Chondrocyte (in vitro differentiated cells): ENCODE measurements at regions not wholly inside any gene's neighbourhood (a gene's known extent, or its start where the extent isn't known, plus 50 kb on each side); places are given as distances from the start of the nearest gene placed in this dataset.
A peak's percentile ranks its signal among the peaks of the same experiment; 100 is the strongest.

ENCODE experiments used
- DNase-seq: peaks from one replicate; pipeline ENCODE4 v3.0.0; 2021; ENCODE audit warnings: mixed read lengths, low spot score
- H3K27ac Mint-ChIP-seq: one replicate; pipeline ENCODE4 v1.8.0; 2021; ENCODE audit warnings: mild to moderate bottlenecking, moderate library complexity, mixed read lengths; ENCODE audit not compliant: unreplicated experiment
- H3K27me3 Mint-ChIP-seq: 2 replicates; pipeline ENCODE4 v1.8.0; 2021; ENCODE audit warnings: low read depth, mixed read lengths
- H3K36me3 Mint-ChIP-seq: 2 replicates; pipeline ENCODE4 v1.8.0; 2021; ENCODE audit warnings: low read depth, mixed read lengths
- H3K4me1 Mint-ChIP-seq: 2 replicates; pipeline ENCODE4 v1.8.0; 2021; ENCODE audit warnings: low read depth, mild to moderate bottlenecking, mixed read lengths
- H3K4me3 Mint-ChIP-seq: one replicate; pipeline ENCODE4 v1.8.0; 2021; ENCODE audit warnings: mild to moderate bottlenecking, moderate library complexity, mixed read lengths; ENCODE audit not compliant: unreplicated experiment
- H3K9me3 Mint-ChIP-seq: 2 replicates; pipeline ENCODE4 v1.8.0; 2021; ENCODE audit warnings: low read depth, mixed read lengths
- TF ChIP-seq, protein P1 (sequence below): fragments of 200-600 bp; sonication (generic); IDR thresholded peaks from 2 replicates; pipeline ENCODE4 v1.5.0; 2021; ENCODE audit warnings: antibody characterized with exemption, mild to moderate bottlenecking, moderate library complexity

DNA sequence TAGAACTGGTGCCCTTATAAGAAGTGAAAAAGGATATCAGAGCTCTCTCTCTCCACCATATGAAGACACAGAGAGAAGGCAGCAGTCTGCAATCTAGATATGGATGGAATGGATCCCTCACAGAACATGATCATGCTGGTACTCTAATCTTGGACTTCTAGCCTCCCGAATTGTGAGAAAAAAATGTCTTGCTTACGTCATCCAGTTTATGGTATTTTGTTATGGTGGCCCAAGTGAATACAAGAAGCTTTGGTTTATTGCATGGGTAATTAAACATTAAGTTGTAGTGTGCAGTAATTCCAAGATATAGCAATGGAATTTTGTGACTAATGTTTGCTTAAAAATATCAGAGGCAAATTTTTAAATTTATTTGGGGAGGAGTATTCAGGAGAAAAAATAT, 1667.4 kb upstream of the SLC39A10 start:
- Mint-ChIP-seq H3K4me1 (peaks cover 10% of the 10 kb centered on the region), H3K4me3 (no peak overlapping the region), H3K36me3 (no peaks in the 10 kb centered on the region), H3K27ac (no peak overlapping the region), H3K27me3 (no peaks in the 10 kb centered on the region), H3K9me3 (no peaks in the 10 kb centered on the region)
- DNase-seq, result no peak
- TF ChIP-seq, protein P1, sequence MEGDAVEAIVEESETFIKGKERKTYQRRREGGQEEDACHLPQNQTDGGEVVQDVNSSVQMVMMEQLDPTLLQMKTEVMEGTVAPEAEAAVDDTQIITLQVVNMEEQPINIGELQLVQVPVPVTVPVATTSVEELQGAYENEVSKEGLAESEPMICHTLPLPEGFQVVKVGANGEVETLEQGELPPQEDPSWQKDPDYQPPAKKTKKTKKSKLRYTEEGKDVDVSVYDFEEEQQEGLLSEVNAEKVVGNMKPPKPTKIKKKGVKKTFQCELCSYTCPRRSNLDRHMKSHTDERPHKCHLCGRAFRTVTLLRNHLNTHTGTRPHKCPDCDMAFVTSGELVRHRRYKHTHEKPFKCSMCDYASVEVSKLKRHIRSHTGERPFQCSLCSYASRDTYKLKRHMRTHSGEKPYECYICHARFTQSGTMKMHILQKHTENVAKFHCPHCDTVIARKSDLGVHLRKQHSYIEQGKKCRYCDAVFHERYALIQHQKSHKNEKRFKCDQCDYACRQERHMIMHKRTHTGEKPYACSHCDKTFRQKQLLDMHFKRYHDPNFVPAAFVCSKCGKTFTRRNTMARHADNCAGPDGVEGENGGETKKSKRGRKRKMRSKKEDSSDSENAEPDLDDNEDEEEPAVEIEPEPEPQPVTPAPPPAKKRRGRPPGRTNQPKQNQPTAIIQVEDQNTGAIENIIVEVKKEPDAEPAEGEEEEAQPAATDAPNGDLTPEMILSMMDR, result no peak

DNA sequence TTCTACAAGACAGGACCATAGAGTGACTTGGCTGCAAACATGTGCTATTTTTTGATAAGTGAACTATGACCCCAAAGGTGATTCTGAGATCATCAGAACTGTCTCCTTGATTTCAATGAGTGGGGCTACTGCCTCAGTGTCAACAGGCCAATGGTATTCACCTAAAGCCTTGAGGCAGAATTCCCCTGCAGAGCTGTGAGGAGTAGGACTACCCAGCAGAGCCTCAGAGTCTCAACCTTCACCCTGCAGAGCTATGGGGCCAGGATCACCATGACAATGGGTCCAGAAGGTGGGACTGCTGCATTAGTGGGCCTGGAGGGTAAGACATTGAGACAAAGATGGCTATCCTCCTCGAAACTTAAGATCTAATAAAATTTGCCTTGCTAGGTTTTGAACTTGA, 1668.2 kb upstream of the SLC39A10 start:
- no peak overlapping the region for H3K27ac Mint-ChIP-seq
- H3K9me3 Mint-ChIP-seq, result no peaks in the 10 kb centered on the region
- no peaks in the 10 kb centered on the region for H3K36me3 Mint-ChIP-seq
- DNase-seq, result peak; percentile 18
- no peak overlapping the region for H3K4me3 Mint-ChIP-seq
- H3K4me1 Mint-ChIP-seq, result peaks cover 10% of the 10 kb centered on the region
- TF ChIP-seq, protein P1, result no peak
- no peaks in the 10 kb centered on the region for H3K27me3 Mint-ChIP-seq

DNA sequence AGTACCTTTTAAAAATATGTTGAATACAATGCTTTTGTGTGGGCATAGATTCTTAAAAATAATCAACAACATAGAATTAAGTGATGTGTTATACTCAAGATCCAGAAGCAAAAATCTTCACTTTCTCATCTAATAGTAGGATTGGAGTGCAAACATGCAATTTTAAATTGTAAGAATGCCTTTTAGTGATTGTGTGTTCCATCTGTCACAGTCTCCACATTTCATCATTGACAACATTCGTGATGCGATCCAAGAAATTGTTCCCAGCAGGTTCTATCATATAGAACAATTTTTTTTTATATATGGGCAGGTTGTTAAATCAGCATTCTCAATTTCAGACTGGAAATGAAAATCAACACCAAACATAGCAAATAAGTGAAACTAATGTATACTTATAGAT, 1671.8 kb upstream of the SLC39A10 start:
- H3K4me1 Mint-ChIP-seq, result peaks cover 10% of the 10 kb centered on the region
- H3K36me3 Mint-ChIP-seq, result no peaks in the 10 kb centered on the region
- no peak overlapping the region for H3K27ac Mint-ChIP-seq
- no peak for DNase-seq
- no peak overlapping the region for H3K4me3 Mint-ChIP-seq
- TF ChIP-seq, protein P1, result no peak
- no peaks in the 10 kb centered on the region for H3K27me3 Mint-ChIP-seq
- no peaks in the 10 kb centered on the region for H3K9me3 Mint-ChIP-seq

DNA sequence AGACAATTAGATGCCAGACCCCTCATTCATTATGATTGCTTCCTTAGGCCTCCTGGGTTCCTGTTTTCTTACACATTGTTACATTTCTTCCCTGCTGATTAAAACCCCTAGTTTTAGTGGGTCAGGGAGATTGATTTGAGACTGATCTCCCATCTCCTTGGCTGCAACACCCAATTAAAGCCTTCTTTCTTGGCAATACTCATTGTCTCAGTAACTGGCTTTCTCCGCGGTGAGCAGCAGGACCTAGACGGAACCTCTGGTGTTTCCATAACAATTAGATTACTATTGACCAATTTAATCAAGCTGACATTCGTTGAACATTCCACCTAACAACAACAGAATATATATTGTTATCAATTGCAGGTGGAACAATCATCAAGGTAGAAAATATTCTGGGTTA, 1676.4 kb upstream of the SLC39A10 start:
- no peak overlapping the region for H3K4me3 Mint-ChIP-seq
- TF ChIP-seq, protein P1, result no peak
- DNase-seq, result no peak
- H3K27ac Mint-ChIP-seq, result no peak overlapping the region
- H3K27me3 Mint-ChIP-seq, result no peaks in the 10 kb centered on the region
- peaks cover 5% of the 10 kb centered on the region for H3K36me3 Mint-ChIP-seq
- H3K9me3 Mint-ChIP-seq, result peaks cover 12% of the 10 kb centered on the region
- H3K4me1 Mint-ChIP-seq, result no peaks in the 10 kb centered on the region

DNA sequence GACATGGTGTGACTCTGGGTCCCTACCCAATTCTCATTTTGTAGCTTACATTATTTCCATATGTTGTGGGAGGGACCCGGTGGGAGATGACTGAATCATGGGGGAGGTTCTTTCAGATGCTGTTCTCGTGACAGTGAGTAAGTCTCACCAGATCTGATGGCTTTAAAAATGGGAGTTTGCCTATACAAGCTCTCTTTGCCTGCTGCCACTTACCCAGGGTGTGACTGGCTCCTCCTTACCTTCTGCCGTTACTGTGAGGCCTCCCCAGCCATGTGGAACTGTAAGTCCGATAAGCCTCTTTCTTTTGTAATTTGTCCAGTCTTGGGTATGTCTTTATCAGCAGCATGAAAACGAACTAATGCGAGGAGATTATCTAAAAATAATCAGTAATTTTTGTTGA, 1683.2 kb upstream of the SLC39A10 start:
- TF ChIP-seq, protein P1, result no peak
- Mint-ChIP-seq H3K27me3 (no peaks in the 10 kb centered on the region), H3K36me3 (peaks cover 6% of the 10 kb centered on the region), H3K4me1 (no peaks in the 10 kb centered on the region), H3K4me3 (no peak overlapping the region), H3K9me3 (peaks cover 12% of the 10 kb centered on the region), H3K27ac (no peak overlapping the region)
- no peak for DNase-seq
